HEK293T (cell line): ENCODE measurements at regions not wholly inside any gene's neighbourhood (a gene's known extent, or its start where the extent isn't known, plus 50 kb on each side); places are given as distances from the start of the nearest gene placed in this dataset.

Experiments
- ELF4 ChIP-seq: fragments of 450-650 bp; IDR thresholded peaks from 2 replicates; pipeline ENCODE4 v1.6.1; 2017; ENCODE audit warnings: antibody characterized with exemption
- FOXK2 ChIP-seq: fragments of 450-650 bp; IDR thresholded peaks from 2 replicates; pipeline ENCODE4 v1.6.1; 2016; ENCODE audit warnings: mild to moderate bottlenecking
- FOXM1 ChIP-seq: fragments of 450-650 bp; IDR thresholded peaks from 2 replicates; pipeline ENCODE4 v1.6.1; 2017; ENCODE audit warnings: mild to moderate bottlenecking, borderline replicate concordance
- HDGF ChIP-seq: fragments of 450-650 bp; IDR thresholded peaks from 2 replicates; pipeline ENCODE4 v1.6.1; 2017; ENCODE audit warnings: antibody characterized with exemption, borderline replicate concordance
- SP1 ChIP-seq: fragments of 450-650 bp; IDR thresholded peaks from 2 replicates; pipeline ENCODE4 v1.6.1; 2017
- TF ChIP-seq, protein P1 (sequence below): fragments of 450-650 bp; IDR thresholded peaks from 2 replicates; pipeline ENCODE4 v1.6.1; 2016

DNA sequence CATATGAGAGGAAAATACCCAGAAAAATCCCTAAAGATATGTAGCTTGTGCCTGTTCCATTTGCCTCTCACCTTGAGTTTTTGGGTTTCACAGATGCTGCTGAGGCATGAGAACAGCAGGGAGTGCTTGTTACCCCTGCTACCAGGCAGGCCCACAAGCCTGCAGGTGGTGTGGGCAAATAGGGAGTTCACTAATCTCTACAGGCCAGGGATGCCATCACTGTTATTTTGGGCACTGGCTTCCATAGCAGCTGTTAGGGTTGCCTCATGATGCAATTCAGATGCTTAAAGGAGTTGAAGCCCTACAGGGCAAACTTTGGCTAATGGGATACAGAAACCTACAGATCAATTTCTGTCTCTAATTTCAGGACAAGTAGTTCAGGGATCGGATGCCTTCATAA lies 873.5 kb downstream of the OTOL1 start:
- TF ChIP-seq FOXK2 (no peak), ELF4 (no peak), SP1 (no peak), FOXM1 (no peak), HDGF (no peak)
- TF ChIP-seq, protein P1, sequence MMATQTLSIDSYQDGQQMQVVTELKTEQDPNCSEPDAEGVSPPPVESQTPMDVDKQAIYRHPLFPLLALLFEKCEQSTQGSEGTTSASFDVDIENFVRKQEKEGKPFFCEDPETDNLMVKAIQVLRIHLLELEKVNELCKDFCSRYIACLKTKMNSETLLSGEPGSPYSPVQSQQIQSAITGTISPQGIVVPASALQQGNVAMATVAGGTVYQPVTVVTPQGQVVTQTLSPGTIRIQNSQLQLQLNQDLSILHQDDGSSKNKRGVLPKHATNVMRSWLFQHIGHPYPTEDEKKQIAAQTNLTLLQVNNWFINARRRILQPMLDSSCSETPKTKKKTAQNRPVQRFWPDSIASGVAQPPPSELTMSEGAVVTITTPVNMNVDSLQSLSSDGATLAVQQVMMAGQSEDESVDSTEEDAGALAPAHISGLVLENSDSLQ = no peak
